ENCODE measurements at regions not wholly inside any gene's neighbourhood (a gene's known extent, or its start where the extent isn't known, plus 50 kb on each side); places are given as distances from the start of the nearest gene placed in this dataset.

DNA sequence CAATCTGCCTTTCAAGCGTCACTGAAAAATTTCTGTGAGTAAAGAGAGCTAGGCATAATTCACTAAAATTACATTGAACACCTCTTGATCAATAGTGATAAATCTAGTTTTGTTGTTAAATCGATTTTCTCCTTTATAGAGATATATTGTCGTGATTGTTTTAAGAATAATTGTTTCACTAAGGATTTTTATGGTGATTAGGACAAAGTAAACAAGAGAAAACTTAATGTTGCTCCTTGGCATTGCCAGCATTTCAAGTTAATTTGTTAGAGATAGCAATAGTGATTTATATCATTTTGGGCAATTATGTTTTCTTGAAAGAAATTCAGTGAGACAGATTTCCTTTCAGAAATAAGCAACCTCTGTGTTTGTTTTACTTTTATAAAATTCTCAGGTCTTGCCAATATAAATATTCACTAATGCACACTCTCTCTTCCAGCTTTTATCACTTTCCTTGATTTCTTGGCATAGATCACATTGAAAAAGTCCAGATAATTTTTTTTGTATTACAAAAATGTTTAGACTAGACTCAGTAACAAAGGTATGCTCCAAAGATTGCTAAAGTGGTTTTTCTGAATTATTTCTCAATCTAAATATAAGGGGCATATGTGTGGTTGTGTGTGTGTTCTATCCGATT, 538.7 kb downstream of the TFEC start:
- ChIA-PET POLR2A (no interaction called here), SMC1A (ENCODE audit: uncharacterized antibody, unreplicated experiment) (interaction anchor here (0.7 kb wide), 1 partner anchor 133 kb away, joined by 3 read pairs; no protein-coding TSS in a partner anchor), RAD21 (ENCODE audit: unreplicated experiment) (no interaction called here), CTCF (no interaction called here)
- no peak for ATAC-seq
- Histone ChIP-seq H2AFZ (ENCODE audit: control insufficient read depth, low read depth, low read length) (no peak overlapping the region), H3K9ac (ENCODE audit: control insufficient read depth, insufficient read depth, low read length) (no peak overlapping the region), H3K9me3 (replicated peaks; ENCODE audit: control insufficient read depth, insufficient read depth, low read length) (no peaks in the 10 kb centered on the region), H3K36me3 (ENCODE audit: control insufficient read depth in 2 of 2, insufficient read depth in 2 of 2, low read length in 1 of 2) (no peaks in the 10 kb centered on the region), H3K27ac (ENCODE audit: control insufficient read depth, insufficient read depth) (no peak overlapping the region), H3K4me3 (no peak overlapping the region), H4K20me1 (ENCODE audit: control insufficient read depth, insufficient read depth) (no peaks in the 10 kb centered on the region), H3K4me2 (ENCODE audit: control insufficient read depth, insufficient read depth) (no peak overlapping the region), H3K79me2 (ENCODE audit: control insufficient read depth, insufficient read depth, low read length) (no peaks in the 10 kb centered on the region), H3K27me3 (replicated peaks in 1 of 2; ENCODE audit: control insufficient read depth in 2 of 2, insufficient read depth in 2 of 2, low read length in 1 of 2) (no peaks in the 10 kb centered on the region), H3K4me1 (ENCODE audit: control insufficient read depth, insufficient read depth, low read length) (no peaks in the 10 kb centered on the region)
- TF ChIP-seq RELA (IDR thresholded peaks at IDR 0.05; ENCODE audit: borderline replicate concordance, partially characterized antibody) (no peak), KDM1A (IDR thresholded peaks at IDR 0.05; ENCODE audit: borderline replicate concordance) (no peak), RFX5 (IDR thresholded peaks at IDR 0.05; ENCODE audit: low read depth, low read length) (no peak), CREB1 (IDR thresholded peaks at IDR 0.05; ENCODE audit: low read depth) (no peak), FOXK2 (IDR thresholded peaks at IDR 0.05) (no peak), SREBF1 (IDR thresholded peaks at IDR 0.05; ENCODE audit: low read length) (no peak), KAT2A (conservative IDR thresholded peaks at IDR 0.05; ENCODE audit: control insufficient read depth, low read depth, low read length) (no peak), RB1 (IDR thresholded peaks at IDR 0.05; ENCODE audit: borderline replicate concordance) (no peak), TCF12 (IDR thresholded peaks at IDR 0.05; ENCODE audit: low read depth, low read length) (no peak), CREM (IDR thresholded peaks at IDR 0.05; ENCODE audit: low read depth) (no peak)
- TF ChIP-seq, protein P1, sequence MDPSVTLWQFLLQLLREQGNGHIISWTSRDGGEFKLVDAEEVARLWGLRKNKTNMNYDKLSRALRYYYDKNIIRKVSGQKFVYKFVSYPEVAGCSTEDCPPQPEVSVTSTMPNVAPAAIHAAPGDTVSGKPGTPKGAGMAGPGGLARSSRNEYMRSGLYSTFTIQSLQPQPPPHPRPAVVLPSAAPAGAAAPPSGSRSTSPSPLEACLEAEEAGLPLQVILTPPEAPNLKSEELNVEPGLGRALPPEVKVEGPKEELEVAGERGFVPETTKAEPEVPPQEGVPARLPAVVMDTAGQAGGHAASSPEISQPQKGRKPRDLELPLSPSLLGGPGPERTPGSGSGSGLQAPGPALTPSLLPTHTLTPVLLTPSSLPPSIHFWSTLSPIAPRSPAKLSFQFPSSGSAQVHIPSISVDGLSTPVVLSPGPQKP (IDR thresholded peaks at IDR 0.05; ENCODE audit: low read depth, low read length): no peak
- no TSS peak for BruUV-seq (replicated peaks)
- FAIRE-seq: no peak
- WGBS (ENCODE audit: insufficient coverage, insufficient replicate concordance, low lambda C conversion rate, missing lambda C conversion rate): 25% methylated on average over 4 of the region's 4 CpGs
- in situ Hi-C loops (cut with MboI) (no loop called here), intact Hi-C loops (cut with micrococcal nuclease; ENCODE audit: unreplicated experiment) (no loop called here)
- DNase-seq (ENCODE audit: low read depth, low spot score): no peak
